Type B pancreatic cell (in vitro differentiated cells): ENCODE measurements at regions not wholly inside any gene's neighbourhood (a gene's known extent, or its start where the extent isn't known, plus 50 kb on each side); places are given as distances from the start of the nearest gene placed in this dataset.

Experiments
- DNase-seq: peaks from one replicate; pipeline ENCODE4 v3.0.0; 2021; ENCODE audit warnings: mixed read lengths; ENCODE audit not compliant: unreplicated experiment; ENCODE audit errors: extremely low spot score
- H3K27ac Mint-ChIP-seq: 2 replicates; pipeline ENCODE4 v1.8.0; 2021; ENCODE audit warnings: mild to moderate bottlenecking, mixed read lengths
- H3K27me3 Mint-ChIP-seq: 2 replicates; pipeline ENCODE4 v1.8.0; 2021; ENCODE audit warnings: mixed read lengths
- H3K36me3 Mint-ChIP-seq: 2 replicates; pipeline ENCODE4 v1.8.0; 2021; ENCODE audit warnings: mixed read lengths
- H3K4me1 Mint-ChIP-seq: one replicate; pipeline ENCODE4 v1.8.0; 2021; ENCODE audit warnings: mixed read lengths; ENCODE audit not compliant: unreplicated experiment
- H3K4me3 Mint-ChIP-seq: 2 replicates; pipeline ENCODE4 v1.8.0; 2021; ENCODE audit warnings: mild to moderate bottlenecking, mixed read lengths
- H3K9me3 Mint-ChIP-seq: 2 replicates; pipeline ENCODE4 v1.8.0; 2021; ENCODE audit warnings: mixed read lengths
- TF ChIP-seq, protein P1 (sequence below): fragments of 200-600 bp; sonication (generic); conservative IDR thresholded peaks from 2 replicates; pipeline ENCODE4 v1.5.0; 2021; ENCODE audit warnings: antibody characterized with exemption, mild to moderate bottlenecking

DNA sequence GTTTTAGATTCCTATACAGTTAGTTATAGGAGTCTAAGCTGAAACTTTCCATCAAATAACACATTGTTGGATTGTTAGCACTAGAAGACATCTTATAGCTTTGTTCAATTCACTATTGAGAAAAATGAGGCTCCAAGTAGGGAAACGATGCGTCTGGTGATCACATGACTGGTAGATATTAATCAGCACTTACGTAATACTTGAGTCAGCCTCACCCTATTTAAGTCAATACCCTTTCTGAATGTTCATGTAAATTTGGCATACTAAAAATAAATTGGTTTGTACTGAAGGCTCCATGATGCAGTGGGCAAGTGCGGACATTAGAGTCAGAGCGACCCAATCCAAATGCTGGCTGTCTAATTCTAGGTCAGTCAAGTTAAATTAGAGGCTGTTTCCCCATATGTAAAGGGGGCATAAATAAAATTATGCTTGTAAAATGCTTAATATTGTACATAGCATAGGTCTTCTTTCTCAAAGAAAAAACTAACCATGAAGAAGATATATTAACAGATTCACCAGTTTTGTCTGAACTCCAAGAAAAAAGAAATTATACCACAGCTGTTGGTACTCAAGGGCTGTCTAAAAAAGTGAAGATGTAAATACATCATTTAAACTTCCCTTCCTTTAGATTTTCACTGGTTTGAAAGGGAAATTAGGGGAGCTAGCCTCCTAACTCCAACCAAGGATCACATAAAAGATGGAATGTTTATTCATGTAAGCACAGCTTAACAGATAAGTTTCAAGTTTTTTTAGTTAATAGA lies 406.6 kb upstream of the TLE4 start:
- DNase-seq, result no peak
- H3K27me3 Mint-ChIP-seq, result peaks cover 22% of the 10 kb centered on the region

GRCh38 chr9:79166005-79166404 lies 405.8 kb upstream of the TLE4 start:
- Mint-ChIP-seq H3K36me3 (peaks cover 5% of the 10 kb centered on the region), H3K27me3 (peaks cover 22% of the 10 kb centered on the region), H3K27ac (peak overlapping the region; percentile 52), H3K4me1 (peaks cover 21% of the 10 kb centered on the region), H3K9me3 (peaks cover 8% of the 10 kb centered on the region), H3K4me3 (peak overlapping the region; percentile 42)
- DNase-seq, result no peak
- TF ChIP-seq, protein P1, sequence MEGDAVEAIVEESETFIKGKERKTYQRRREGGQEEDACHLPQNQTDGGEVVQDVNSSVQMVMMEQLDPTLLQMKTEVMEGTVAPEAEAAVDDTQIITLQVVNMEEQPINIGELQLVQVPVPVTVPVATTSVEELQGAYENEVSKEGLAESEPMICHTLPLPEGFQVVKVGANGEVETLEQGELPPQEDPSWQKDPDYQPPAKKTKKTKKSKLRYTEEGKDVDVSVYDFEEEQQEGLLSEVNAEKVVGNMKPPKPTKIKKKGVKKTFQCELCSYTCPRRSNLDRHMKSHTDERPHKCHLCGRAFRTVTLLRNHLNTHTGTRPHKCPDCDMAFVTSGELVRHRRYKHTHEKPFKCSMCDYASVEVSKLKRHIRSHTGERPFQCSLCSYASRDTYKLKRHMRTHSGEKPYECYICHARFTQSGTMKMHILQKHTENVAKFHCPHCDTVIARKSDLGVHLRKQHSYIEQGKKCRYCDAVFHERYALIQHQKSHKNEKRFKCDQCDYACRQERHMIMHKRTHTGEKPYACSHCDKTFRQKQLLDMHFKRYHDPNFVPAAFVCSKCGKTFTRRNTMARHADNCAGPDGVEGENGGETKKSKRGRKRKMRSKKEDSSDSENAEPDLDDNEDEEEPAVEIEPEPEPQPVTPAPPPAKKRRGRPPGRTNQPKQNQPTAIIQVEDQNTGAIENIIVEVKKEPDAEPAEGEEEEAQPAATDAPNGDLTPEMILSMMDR, result no peak

More for the DNA sequence above, 406.6 kb upstream of the TLE4 start:
- Mint-ChIP-seq H3K36me3 (peaks cover 5% of the 10 kb centered on the region), H3K4me1 (peaks cover 21% of the 10 kb centered on the region), H3K27ac (peak overlapping the region; percentile 42), H3K4me3 (no peak overlapping the region), H3K9me3 (peaks cover 5% of the 10 kb centered on the region)
- TF ChIP-seq, protein P1, result no peak

DNA sequence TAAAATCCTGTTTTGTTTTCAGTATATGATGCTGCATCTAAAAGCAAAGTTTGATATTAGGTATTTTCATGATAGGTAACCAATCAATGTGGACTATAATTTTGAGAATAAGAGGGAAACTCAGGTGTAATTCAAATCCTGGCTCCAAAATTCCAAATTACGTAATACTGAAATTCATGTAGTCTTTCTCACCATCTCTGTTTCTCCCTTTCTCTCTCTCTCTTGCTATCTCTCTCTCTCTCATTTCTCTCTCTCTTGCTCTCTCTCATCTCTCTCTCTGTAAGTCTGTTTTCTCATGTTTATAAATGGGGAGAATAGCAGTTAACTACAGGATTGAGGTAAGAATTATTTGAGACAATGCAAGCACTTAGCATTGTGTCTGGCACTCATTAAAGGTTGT lies 401.1 kb upstream of the TLE4 start:
- no peaks in the 10 kb centered on the region for H3K36me3 Mint-ChIP-seq
- no peak overlapping the region for H3K4me3 Mint-ChIP-seq
- TF ChIP-seq, protein P1, result no peak
- H3K27me3 Mint-ChIP-seq, result peaks cover 17% of the 10 kb centered on the region
- H3K9me3 Mint-ChIP-seq, result peaks cover 4% of the 10 kb centered on the region
- DNase-seq, result no peak
- peaks cover 12% of the 10 kb centered on the region for H3K4me1 Mint-ChIP-seq
- no peak overlapping the region for H3K27ac Mint-ChIP-seq

- no peaks in the 10 kb centered on the region for H3K36me3 Mint-ChIP-seq
- no peak overlapping the region for H3K4me3 Mint-ChIP-seq
- peaks cover 13% of the 10 kb centered on the region for H3K4me1 Mint-ChIP-seq
- no peak overlapping the region for H3K27ac Mint-ChIP-seq
- H3K9me3 Mint-ChIP-seq, result peaks cover 4% of the 10 kb centered on the region
- H3K27me3 Mint-ChIP-seq, result peaks cover 14% of the 10 kb centered on the region
- TF ChIP-seq, protein P1, result no peak
- no peak for DNase-seq
Measured at GRCh38 chr9:79173932-79174331, 397.8 kb upstream of the TLE4 start.

DNA sequence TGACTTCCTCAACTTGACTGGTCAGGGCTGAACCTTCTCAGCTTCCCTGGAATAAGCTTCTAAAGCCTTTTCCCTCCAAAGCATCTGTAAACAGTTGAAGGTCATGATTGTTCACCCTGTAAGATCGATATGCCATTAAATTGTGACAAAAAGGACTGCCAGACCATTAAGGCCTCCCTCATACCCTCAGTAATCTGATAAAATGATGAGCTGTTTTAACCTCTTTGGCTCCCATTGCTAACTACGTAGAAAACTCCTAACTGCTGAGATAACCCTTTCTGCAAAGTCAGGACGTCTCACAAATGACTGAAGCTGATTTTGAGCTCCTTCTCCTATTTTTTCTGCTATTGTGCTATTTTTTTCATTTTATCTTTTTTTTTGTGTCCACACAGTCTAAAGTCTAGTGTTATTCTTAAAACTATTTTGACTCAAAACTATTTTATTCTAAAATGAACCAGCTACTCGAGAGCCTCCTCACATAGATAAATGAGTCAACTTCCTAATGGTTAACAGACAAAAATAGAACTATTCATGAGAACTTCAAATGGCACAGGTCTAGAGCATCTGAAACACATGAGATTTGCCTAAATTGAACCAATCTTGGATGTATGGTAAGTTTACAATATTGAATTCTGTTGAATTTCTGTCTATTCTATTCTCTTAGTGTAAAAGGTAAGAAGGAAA lies 395.6 kb upstream of the TLE4 start:
- peaks cover 13% of the 10 kb centered on the region for H3K4me1 Mint-ChIP-seq
- peaks cover 10% of the 10 kb centered on the region for H3K27me3 Mint-ChIP-seq
- no peak for DNase-seq
- H3K9me3 Mint-ChIP-seq, result peaks cover 4% of the 10 kb centered on the region
- H3K4me3 Mint-ChIP-seq, result no peak overlapping the region
- no peaks in the 10 kb centered on the region for H3K36me3 Mint-ChIP-seq
- H3K27ac Mint-ChIP-seq, result no peak overlapping the region
- TF ChIP-seq, protein P1, result no peak
